ENCODE measurements at regions not wholly inside any gene's neighbourhood (a gene's known extent, or its start where the extent isn't known, plus 50 kb on each side); places are given as distances from the start of the nearest gene placed in this dataset.

DNA sequence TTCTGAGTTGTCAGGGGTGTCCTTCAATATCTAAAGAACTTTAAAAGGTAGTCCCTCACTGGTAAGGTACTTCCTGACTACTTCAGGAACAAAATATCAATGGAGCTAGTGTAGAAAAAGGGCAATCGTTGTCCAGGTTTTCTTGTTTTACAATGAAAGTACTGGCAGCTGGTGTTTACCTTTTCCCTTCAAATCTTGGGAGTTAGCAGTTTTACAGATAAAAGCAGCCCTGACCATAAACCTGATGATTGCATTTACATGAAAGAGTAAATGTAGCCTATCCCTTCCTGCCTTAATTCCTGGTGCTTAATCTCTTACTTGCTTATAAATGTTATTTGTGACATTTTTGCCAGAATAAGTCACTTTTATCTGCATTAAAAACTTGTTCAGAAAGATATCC is 559.9 kb upstream of the ARPP21 start:
- no peak overlapping the region for H3K27ac ChIP-seq
- no peak overlapping the region for H3K4me3 ChIP-seq (ENCODE audit: low read depth, low read length)
- H3K36me3 ChIP-seq (replicated peaks), result no peaks in the 10 kb centered on the region
- no peak for DNase-seq
- in situ Hi-C loops (cut with HindIII; ENCODE audit: low pct_ligation_motif_present, low sequenced_read_pairs), result no loop called here
- no peaks in the 10 kb centered on the region for H3K27me3 ChIP-seq (replicated peaks)
- no peak for TF ChIP-seq CTCF (IDR thresholded peaks at IDR 0.05; ENCODE audit: low read depth, low read length, missing control alignments)

GRCh38 chr3:35081899-35082298 is 557.4 kb upstream of the ARPP21 start:
- Histone ChIP-seq H3K4me3 (ENCODE audit: low read depth, low read length) (no peak overlapping the region), H3K36me3 (replicated peaks) (no peaks in the 10 kb centered on the region), H3K27me3 (replicated peaks) (no peaks in the 10 kb centered on the region), H3K27ac (no peak overlapping the region)
- TF ChIP-seq CTCF (IDR thresholded peaks at IDR 0.05; ENCODE audit: low read depth, low read length, missing control alignments), result no peak
- DNase-seq, result no peak
- in situ Hi-C loops (cut with HindIII; ENCODE audit: low pct_ligation_motif_present, low sequenced_read_pairs), result no loop called here

DNA sequence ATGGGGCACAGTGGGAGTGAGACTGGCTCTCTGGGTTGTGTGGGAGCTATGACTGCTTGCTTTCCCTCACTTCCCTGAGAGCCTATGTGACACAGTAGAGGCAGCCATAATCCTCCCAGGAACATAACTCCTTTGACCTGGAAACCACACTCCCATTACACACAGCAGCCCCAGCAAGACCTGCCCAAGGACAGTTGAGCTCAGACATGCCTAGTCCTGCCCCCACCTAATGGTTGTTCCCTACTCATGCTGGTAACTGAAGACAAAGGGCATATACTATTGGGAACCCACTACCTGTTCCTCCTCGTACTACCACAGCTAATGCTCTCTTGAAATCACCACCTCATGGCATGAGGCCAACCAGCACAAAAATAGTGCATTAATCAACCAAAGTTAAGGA is 550.4 kb upstream of the ARPP21 start:
- no peaks in the 10 kb centered on the region for H3K27me3 ChIP-seq (replicated peaks)
- no peak overlapping the region for H3K27ac ChIP-seq
- no peak for TF ChIP-seq CTCF (IDR thresholded peaks at IDR 0.05; ENCODE audit: low read depth, low read length, missing control alignments)
- no peak for DNase-seq
- in situ Hi-C loops (cut with HindIII; ENCODE audit: low pct_ligation_motif_present, low sequenced_read_pairs), result no loop called here
- no peak overlapping the region for H3K4me3 ChIP-seq (ENCODE audit: low read depth, low read length)
- no peaks in the 10 kb centered on the region for H3K36me3 ChIP-seq (replicated peaks)

GRCh38 chr3:35114686-35115085 is 524.6 kb upstream of the ARPP21 start:
- H3K27me3 ChIP-seq (replicated peaks), result no peaks in the 10 kb centered on the region
- no peak for DNase-seq
- no peaks in the 10 kb centered on the region for H3K36me3 ChIP-seq (replicated peaks)
- no peak for TF ChIP-seq CTCF (IDR thresholded peaks at IDR 0.05; ENCODE audit: low read depth, low read length, missing control alignments)
- no peak overlapping the region for H3K4me3 ChIP-seq (ENCODE audit: low read depth, low read length)
- in situ Hi-C loops (cut with HindIII; ENCODE audit: low pct_ligation_motif_present, low sequenced_read_pairs), result no loop called here
- H3K27ac ChIP-seq, result no peak overlapping the region

- H3K36me3 ChIP-seq (replicated peaks), result no peaks in the 10 kb centered on the region
- DNase-seq, result no peak
- no peak overlapping the region for H3K4me3 ChIP-seq (ENCODE audit: low read depth, low read length)
- no peak for TF ChIP-seq CTCF (IDR thresholded peaks at IDR 0.05; ENCODE audit: low read depth, low read length, missing control alignments)
- H3K27ac ChIP-seq, result no peak overlapping the region
- in situ Hi-C loops (cut with HindIII; ENCODE audit: low pct_ligation_motif_present, low sequenced_read_pairs), result no loop called here
- no peaks in the 10 kb centered on the region for H3K27me3 ChIP-seq (replicated peaks)
These were observed 519.3 kb upstream of the ARPP21 start for GRCh38 chr3:35120026-35120425.

- DNase-seq, result no peak
- H3K36me3 ChIP-seq (replicated peaks), result no peaks in the 10 kb centered on the region
- TF ChIP-seq CTCF (IDR thresholded peaks at IDR 0.05; ENCODE audit: low read depth, low read length, missing control alignments), result no peak
- no peak overlapping the region for H3K27ac ChIP-seq
- H3K4me3 ChIP-seq (ENCODE audit: low read depth, low read length), result no peak overlapping the region
- in situ Hi-C loops (cut with HindIII; ENCODE audit: low pct_ligation_motif_present, low sequenced_read_pairs), result no loop called here
- no peaks in the 10 kb centered on the region for H3K27me3 ChIP-seq (replicated peaks)
These were observed 501.7 kb upstream of the ARPP21 start for GRCh38 chr3:35137612-35138011.

Data from brain microvascular endothelial cell (primary cell).